Effector CD4-positive, alpha-beta T cell (primary cell): ENCODE measurements at regions not wholly inside any gene's neighbourhood (a gene's known extent, or its start where the extent isn't known, plus 50 kb on each side); places are given as distances from the start of the nearest gene placed in this dataset.

Experiments used
- DNase-seq: peaks from one replicate; pipeline ENCODE4 v3.0.0-alpha.2; 2020

- no peak for DNase-seq
These were observed 847.0 kb upstream of the MAP3K7 start for GRCh38 chr6:91433660-91434534.

- DNase-seq: no peak
These were observed 842.2 kb upstream of the MAP3K7 start for GRCh38 chr6:91428953-91429560.

DNA sequence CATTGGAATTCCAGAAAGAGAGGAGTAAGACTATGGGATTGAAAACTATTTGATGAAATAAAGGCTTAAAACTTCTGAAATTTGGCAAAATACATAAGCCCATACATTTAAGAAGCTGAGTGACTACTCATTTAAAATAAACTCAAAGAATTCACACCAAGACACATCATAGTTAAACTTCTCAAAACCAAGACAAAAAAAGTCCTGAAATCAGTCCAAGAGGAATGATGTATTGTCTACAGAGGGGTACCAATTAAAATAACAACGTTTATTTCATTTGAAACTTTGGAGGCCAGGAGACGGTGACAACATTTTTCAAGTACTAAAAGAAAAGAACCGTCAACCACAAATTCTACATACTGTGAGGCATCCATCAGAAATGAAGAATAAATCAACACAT, 841.4 kb upstream of the MAP3K7 start:
- DNase-seq: no peak

- no peak for DNase-seq
These were observed 833.4 kb upstream of the MAP3K7 start for GRCh38 chr6:91420243-91420642.

- no peak for DNase-seq
These were observed 828.2 kb upstream of the MAP3K7 start for GRCh38 chr6:91415031-91415605.

GRCh38 chr6:91412532-91412931, 825.7 kb upstream of the MAP3K7 start:
- no peak for DNase-seq

DNA sequence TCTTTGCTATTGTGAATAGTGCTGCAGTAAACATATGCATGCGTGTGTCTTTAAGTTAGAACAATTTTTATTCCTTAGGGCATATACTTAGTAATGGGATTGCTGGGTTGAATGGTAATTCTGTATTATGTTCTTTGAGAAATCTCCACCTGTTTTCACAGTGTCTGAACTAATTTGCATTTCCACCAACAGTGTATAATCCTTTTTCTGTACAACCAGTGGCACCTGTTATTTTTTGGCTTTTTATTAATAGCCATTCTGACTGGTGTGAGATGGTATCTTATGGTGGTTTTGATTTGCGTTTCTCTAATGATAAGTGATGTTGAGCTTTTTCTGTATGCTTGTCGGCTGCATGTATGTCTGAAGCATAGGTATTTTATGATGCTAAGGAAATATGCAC, 820.8 kb upstream of the MAP3K7 start:
- no peak for DNase-seq

GRCh38 chr6:91392951-91393350, 806.1 kb upstream of the MAP3K7 start:
- DNase-seq: no peak

- no peak for DNase-seq
These were observed 800.6 kb upstream of the MAP3K7 start for GRCh38 chr6:91387290-91388059.

GRCh38 chr6:91386204-91386603, 799.3 kb upstream of the MAP3K7 start:
- no peak for DNase-seq

DNA sequence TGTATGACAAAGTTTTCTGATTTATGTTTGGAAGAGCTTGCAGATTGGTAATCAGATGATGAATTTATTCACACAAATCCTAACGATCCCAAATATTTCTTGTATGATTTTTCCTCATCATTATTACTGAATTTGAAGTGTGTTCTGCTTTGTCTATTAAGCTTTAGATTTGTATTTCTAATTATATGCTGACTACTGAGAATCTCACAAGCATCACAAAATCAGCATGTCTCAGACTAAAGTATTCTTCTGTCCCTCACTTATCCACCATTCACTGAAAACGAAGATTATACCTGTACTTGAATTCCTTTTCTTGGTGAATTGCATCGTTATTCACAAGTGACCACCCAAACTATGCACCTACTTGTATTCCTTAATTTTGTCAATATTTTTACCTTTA, 796.3 kb upstream of the MAP3K7 start:
- DNase-seq: no peak

- DNase-seq: no peak
These were observed 789.8 kb upstream of the MAP3K7 start for GRCh38 chr6:91376686-91377085.

GRCh38 chr6:91366781-91367180, 779.9 kb upstream of the MAP3K7 start:
- DNase-seq: no peak

GRCh38 chr6:91358986-91359385, 772.1 kb upstream of the MAP3K7 start:
- DNase-seq: no peak

DNA sequence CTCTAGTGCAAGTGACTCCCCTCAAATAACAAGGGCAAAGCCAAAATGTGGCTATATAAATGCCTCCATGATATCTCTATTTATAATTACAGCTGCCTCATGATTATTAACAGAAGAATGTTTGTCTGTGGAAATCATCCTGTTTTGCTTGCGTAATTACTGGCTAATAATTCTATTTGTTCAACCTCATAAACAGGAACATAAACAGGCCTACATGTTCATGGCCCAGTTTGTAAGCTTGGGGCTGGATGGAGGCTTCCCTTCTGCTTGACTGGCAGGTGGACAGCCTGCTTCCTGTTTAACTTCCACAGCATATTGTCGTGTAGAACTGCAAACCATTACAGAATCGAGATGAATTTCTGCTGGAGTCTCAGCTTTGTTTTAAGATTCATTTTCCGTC, 766.0 kb upstream of the MAP3K7 start:
- no peak for DNase-seq

DNA sequence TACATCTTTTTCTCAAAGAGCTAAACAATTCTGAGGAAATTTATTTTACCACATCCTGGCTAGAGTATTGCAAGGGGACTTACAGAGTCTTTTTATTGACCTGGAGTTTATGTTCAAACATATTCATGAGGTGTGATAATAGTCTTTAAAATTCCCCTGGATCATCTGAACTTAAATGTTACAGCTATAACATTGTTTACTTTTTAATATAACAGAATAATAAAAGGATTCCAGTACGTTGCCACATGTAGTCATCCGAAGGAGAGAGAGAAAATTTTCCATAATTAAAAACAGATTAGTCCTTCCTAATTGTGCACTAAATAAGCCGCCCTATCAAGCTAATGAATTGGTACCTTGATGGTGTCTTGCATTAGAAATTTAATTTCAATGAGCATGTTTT, 765.4 kb upstream of the MAP3K7 start:
- DNase-seq: no peak

DNA sequence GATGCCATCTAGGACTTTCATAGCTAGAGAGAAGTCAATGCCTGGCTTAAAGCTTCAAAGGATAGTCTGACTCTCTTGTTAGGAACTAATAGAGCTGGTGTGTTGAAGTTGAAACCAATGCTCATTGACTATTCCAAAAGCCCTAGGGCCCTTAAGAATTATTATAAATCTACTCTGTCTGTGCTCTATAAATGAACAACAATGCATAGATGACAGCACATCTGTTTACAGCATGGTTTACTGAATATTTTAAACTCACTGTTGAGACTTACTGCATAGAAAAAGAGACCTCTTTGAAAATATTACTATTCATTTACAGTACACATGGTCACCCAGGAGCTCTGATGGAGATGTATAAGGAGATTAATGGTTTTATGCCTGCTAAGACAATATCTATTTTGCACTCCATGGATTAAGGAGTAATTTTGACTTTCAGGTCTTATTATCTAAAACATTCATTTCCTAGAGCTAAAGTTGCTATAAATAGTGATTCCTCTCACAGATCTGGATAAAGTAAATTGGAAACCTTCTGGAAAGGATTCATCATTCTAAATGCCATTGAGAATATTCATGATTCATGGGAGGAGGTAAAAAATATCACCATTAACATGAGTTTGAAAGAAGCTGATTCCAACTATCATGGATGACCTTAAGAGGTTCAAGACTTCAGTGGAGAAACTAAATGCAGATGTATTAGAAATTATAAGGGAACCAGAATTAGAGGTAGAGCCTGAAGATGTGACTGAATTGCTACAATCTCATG, 763.5 kb upstream of the MAP3K7 start:
- no peak for DNase-seq

DNA sequence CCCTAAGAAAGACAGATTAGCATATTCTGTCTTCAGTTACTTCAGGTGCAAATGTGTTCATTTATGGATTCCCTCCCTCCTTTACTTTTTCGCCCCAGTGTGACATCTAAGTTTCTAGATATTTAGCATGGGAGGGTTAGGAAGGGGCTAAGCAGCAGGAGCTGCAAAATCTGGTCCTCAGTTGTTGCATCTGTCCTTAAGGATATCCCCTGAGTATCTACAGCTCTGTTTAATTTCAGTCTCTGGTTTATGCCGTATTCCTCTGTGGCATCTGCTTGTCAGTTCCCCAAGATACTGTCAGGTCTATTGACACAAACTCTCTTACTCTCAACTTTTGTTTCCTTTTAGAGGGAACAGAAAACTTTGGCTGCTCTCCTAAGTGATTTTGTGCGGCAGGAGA, 754.6 kb upstream of the MAP3K7 start:
- DNase-seq: no peak

GRCh38 chr6:91340896-91341395, 754.1 kb upstream of the MAP3K7 start:
- DNase-seq: no peak

- no peak for DNase-seq
These were observed 751.1 kb upstream of the MAP3K7 start for GRCh38 chr6:91337967-91338366.

GRCh38 chr6:91330896-91331295, 744.0 kb upstream of the MAP3K7 start:
- DNase-seq: no peak

DNA sequence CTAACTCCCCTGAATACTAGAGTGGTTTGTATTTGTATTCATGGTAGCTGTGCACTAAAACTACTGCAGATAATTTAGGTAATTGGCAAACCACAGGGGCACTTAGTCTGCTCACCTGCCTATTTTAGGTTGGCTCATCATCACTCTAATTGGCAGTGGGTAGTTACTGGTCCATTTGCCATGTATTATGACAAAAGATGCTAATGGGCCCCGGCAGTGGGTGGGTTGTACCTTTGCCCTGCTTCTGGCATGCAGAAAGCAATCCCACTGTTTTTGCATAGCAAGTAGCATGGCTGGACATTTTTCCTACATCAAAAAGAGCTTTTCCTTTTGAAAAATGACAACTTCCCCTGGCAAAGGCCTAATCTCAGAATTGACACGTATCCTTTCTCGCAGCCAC, 741.4 kb upstream of the MAP3K7 start:
- DNase-seq: no peak
